Neural cell (in vitro differentiated cells): ENCODE measurements at regions not wholly inside any gene's neighbourhood (a gene's known extent, or its start where the extent isn't known, plus 50 kb on each side); places are given as distances from the start of the nearest gene placed in this dataset.

ENCODE experiments used
- EZH2 ChIP-seq: fragments of 200-600, 300-800 bp; shearing (Covaris generic), sonication (generic); IDR thresholded peaks from 2 replicates; pipeline ENCODE4 v1.6.1; 2014; ENCODE audit warnings: antibody characterized with exemption, low read length, borderline replicate concordance, mild to moderate bottlenecking; ENCODE audit not compliant: insufficient read depth, poor library complexity, severe bottlenecking
- TF ChIP-seq, protein P1 (sequence below): fragments of 450-650 bp; IDR thresholded peaks from 2 replicates; pipeline ENCODE4 v1.5.1; 2014; ENCODE audit warnings: antibody characterized with exemption, mild to moderate bottlenecking, moderate library complexity; ENCODE audit not compliant: poor library complexity, severe bottlenecking

- TF ChIP-seq EZH2 = no peak
- TF ChIP-seq, protein P1, sequence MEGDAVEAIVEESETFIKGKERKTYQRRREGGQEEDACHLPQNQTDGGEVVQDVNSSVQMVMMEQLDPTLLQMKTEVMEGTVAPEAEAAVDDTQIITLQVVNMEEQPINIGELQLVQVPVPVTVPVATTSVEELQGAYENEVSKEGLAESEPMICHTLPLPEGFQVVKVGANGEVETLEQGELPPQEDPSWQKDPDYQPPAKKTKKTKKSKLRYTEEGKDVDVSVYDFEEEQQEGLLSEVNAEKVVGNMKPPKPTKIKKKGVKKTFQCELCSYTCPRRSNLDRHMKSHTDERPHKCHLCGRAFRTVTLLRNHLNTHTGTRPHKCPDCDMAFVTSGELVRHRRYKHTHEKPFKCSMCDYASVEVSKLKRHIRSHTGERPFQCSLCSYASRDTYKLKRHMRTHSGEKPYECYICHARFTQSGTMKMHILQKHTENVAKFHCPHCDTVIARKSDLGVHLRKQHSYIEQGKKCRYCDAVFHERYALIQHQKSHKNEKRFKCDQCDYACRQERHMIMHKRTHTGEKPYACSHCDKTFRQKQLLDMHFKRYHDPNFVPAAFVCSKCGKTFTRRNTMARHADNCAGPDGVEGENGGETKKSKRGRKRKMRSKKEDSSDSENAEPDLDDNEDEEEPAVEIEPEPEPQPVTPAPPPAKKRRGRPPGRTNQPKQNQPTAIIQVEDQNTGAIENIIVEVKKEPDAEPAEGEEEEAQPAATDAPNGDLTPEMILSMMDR = no peak
Observed at GRCh38 chr4:147355032-147355656, 125.8 kb upstream of the EDNRA start.
